Right lobe of liver (tissue), 4 donors: ENCODE measurements at regions not wholly inside any gene's neighbourhood (a gene's known extent, or its start where the extent isn't known, plus 50 kb on each side); places are given as distances from the start of the nearest gene placed in this dataset.

Experiments used
- POLR2A ChIP-seq: fragments of 450-650 bp; IDR thresholded peaks from one replicate; pipeline ENCODE4 v1.6.1; 2017; ENCODE audit warnings: antibody characterized with exemption, mild to moderate bottlenecking
- TF ChIP-seq, protein P1 (sequence below), 4 donors: fragments of 200-600 bp in 3 of 4; fragments of 450-650 bp in 1 of 4; IDR thresholded peaks; one replicate each; pipeline versions ENCODE4 v1.5.1 to v1.8.0; 2016 to 2022; ENCODE audit warnings: antibody characterized with exemption in 4 of 4, mild to moderate bottlenecking in 2 of 4
- donor health status: DM: no; HTN: no; CAD: no.
- donor health status: DM: no; HTN: no; CAD: no.
- donor health status: DM: no; HTN: yes; CAD: no.

DNA sequence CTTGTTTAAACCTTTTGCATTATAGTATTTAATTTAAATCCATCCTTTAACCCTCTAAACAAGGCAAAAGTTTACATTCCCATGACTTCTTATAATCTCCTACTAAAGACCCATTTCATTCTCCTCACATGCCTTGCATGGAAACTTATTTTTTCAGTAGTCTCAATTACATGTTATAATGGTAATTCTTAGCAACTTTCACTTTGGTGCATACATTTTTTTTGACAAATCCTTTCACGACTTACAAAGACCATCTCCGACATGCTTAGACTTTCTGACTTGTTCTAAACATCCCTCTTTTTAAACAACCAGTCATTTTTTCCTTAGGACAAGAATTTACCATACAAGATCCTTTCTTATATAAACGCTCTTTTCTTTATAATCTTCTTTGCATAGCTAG is 615.4 kb upstream of the GBE1 start:
- TF ChIP-seq, protein P1, sequence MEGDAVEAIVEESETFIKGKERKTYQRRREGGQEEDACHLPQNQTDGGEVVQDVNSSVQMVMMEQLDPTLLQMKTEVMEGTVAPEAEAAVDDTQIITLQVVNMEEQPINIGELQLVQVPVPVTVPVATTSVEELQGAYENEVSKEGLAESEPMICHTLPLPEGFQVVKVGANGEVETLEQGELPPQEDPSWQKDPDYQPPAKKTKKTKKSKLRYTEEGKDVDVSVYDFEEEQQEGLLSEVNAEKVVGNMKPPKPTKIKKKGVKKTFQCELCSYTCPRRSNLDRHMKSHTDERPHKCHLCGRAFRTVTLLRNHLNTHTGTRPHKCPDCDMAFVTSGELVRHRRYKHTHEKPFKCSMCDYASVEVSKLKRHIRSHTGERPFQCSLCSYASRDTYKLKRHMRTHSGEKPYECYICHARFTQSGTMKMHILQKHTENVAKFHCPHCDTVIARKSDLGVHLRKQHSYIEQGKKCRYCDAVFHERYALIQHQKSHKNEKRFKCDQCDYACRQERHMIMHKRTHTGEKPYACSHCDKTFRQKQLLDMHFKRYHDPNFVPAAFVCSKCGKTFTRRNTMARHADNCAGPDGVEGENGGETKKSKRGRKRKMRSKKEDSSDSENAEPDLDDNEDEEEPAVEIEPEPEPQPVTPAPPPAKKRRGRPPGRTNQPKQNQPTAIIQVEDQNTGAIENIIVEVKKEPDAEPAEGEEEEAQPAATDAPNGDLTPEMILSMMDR (IDR thresholded peaks at IDR 0.05), result no peak
- no peak for TF ChIP-seq POLR2A
